Suprapubic skin (tissue), 4 donors: ENCODE measurements at regions not wholly inside any gene's neighbourhood (a gene's known extent, or its start where the extent isn't known, plus 50 kb on each side); places are given as distances from the start of the nearest gene placed in this dataset.

ENCODE experiments used
- CTCF ChIP-seq, 2 donors: fragments of 200-600 bp in 1 of 2; fragments of 450-650 bp in 1 of 2; sonication (generic) in 1 of 2; IDR thresholded peaks; one replicate each; pipeline ENCODE4 v1.5.1; 2016 to 2019; ENCODE audit warnings: antibody characterized with exemption in 2 of 2, mild to moderate bottlenecking in 1 of 2, moderate library complexity in 1 of 2
- EP300 ChIP-seq: sonication (generic); formaldehyde crosslinking; IDR thresholded peaks from one replicate; pipeline ENCODE4 v1.6.1; 2017; ENCODE audit warnings: antibody characterized with exemption
- POLR2A ChIP-seq, 2 donors: fragments of 450-650 bp; IDR thresholded peaks; one replicate each; pipeline ENCODE4 v1.6.1; 2017; ENCODE audit warnings: antibody characterized with exemption in 2 of 2, mild to moderate bottlenecking in 2 of 2, moderate library complexity in 2 of 2
- POLR2AphosphoS5 ChIP-seq, 3 donors: sonication (generic); formaldehyde crosslinking; IDR thresholded peaks; one replicate each; pipeline ENCODE4 v1.6.1; 2017; ENCODE audit warnings: antibody characterized with exemption in 3 of 3

DNA sequence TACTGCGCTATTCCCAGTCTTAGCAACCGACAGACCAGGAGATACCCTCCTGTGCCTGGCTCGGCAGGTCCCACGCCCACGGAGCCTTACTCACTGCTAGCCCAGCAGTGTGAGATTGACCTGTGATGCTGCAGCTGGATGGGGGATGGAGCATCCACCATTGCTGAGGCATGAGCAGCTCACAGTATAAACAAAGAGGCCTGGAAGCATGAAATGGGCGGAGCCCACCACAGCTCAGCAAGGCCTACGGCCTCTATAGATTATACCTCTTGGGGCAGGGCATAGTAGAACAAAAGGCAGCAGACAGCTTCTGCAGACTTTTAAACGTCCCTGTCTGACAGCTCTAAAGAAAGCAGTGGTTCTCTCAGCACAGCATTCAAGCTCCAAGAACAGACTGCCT lies 160.3 kb downstream of the ANXA2 start:
- TF ChIP-seq CTCF (IDR thresholded peaks at IDR 0.05) (no peak), POLR2A (IDR thresholded peaks at IDR 0.05) (no peak), EP300 (no peak), POLR2AphosphoS5 (IDR thresholded peaks at IDR 0.05) (no peak)
